GM18505 (cell line): ENCODE measurements at regions not wholly inside any gene's neighbourhood (a gene's known extent, or its start where the extent isn't known, plus 50 kb on each side); places are given as distances from the start of the nearest gene placed in this dataset.
"Not testable (repeated sequence)": the region's sequence is repeated elsewhere in the genome, so short reads cannot be mapped to it uniquely, and the experiment has no call there.

Experiments used
- ATAC-seq: cut with Tn5 transposase; IDR thresholded peaks from one replicate; pipeline ENCODE4 v1.9.1; 2021; ENCODE audit not compliant: unreplicated experiment
- POLR2A ChIP-seq: IDR thresholded peaks from 4 replicates; pipeline ENCODE4 v1.6.1; 2011; ENCODE audit warnings: borderline replicate concordance; ENCODE audit not compliant: insufficient read depth, insufficient read length; ENCODE audit errors: extremely low read depth

- no peak for TF ChIP-seq POLR2A
- ATAC-seq = no peak
Measured at GRCh38 chr5:90113108-90113507, 296.4 kb downstream of the CETN3 start.

GRCh38 chr5:90112033-90112692, 297.4 kb downstream of the CETN3 start:
- TF ChIP-seq POLR2A = no peak
- ATAC-seq = no peak

- no peak for ATAC-seq
- TF ChIP-seq POLR2A = no peak
Measured at GRCh38 chr5:90111364-90112032, 298.1 kb downstream of the CETN3 start.

- no peak for TF ChIP-seq POLR2A
- ATAC-seq = no peak
Measured at GRCh38 chr5:90109285-90109684, 300.3 kb downstream of the CETN3 start.

GRCh38 chr5:90099099-90099498, 310.5 kb downstream of the CETN3 start:
- ATAC-seq = no peak
- TF ChIP-seq POLR2A = no peak

GRCh38 chr5:90097082-90097477, 312.5 kb downstream of the CETN3 start:
- ATAC-seq = no peak
- no peak for TF ChIP-seq POLR2A

GRCh38 chr5:90096415-90097081, 313.0 kb downstream of the CETN3 start:
- no peak for ATAC-seq
- no peak for TF ChIP-seq POLR2A

GRCh38 chr5:90095292-90096060, 314.1 kb downstream of the CETN3 start:
- ATAC-seq = no peak
- TF ChIP-seq POLR2A = no peak

- no peak for TF ChIP-seq POLR2A
- no peak for ATAC-seq
Measured at GRCh38 chr5:90093751-90094485, 315.6 kb downstream of the CETN3 start.

- no peak for ATAC-seq
- TF ChIP-seq POLR2A = no peak
Measured at GRCh38 chr5:90092734-90093133, 316.8 kb downstream of the CETN3 start.

GRCh38 chr5:90084342-90084741, 325.2 kb downstream of the CETN3 start:
- no peak for ATAC-seq
- TF ChIP-seq POLR2A = no peak

- ATAC-seq = not testable (repeated sequence)
Measured at GRCh38 chr5:90073026-90073570, 336.5 kb downstream of the CETN3 start.

GRCh38 chr5:90071656-90072055, 337.9 kb downstream of the CETN3 start:
- no peak for ATAC-seq
- TF ChIP-seq POLR2A = no peak
